ENCODE measurements at regions not wholly inside any gene's neighbourhood (a gene's known extent, or its start where the extent isn't known, plus 50 kb on each side); places are given as distances from the start of the nearest gene placed in this dataset.

DNA sequence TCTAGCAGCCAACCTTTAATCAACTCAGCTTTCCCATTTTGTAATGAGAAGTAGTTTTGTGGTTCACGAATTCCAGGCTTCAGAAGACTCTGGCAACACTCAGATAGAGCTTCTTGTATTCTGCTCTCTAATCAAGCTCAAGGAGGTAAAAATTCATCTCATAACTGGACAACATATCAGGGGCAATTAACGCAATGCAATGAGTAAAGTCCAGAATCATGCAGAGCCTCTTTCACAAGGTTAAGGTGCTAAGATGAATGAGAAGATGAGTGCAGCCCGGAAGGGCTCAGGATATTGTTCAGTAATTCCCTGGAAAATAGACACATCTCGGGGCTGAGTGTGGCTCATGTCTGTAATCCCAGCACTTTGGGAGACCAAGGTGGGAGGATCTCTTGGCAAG is 527.7 kb downstream of the SOX11 start:
- no peaks in the 10 kb centered on the region for H3K4me1 ChIP-seq (ENCODE audit: control insufficient read depth in 2 of 2, insufficient read depth in 2 of 2, low read length in 2 of 2)
- no peaks in the 10 kb centered on the region for H3K36me3 ChIP-seq (ENCODE audit: control insufficient read depth in 2 of 2, insufficient read depth in 2 of 2, low read length in 2 of 2)
- H3K27ac ChIP-seq (ENCODE audit: low read depth in 2 of 2, low read length in 2 of 2) = no peak overlapping the region
- H3K4me3 ChIP-seq (ENCODE audit: low read length in 2 of 2) = no peak overlapping the region
- no peak overlapping the region for H3K9ac ChIP-seq (ENCODE audit: low read depth in 1 of 2, low read length in 2 of 2)
- H3K9me3 ChIP-seq (ENCODE audit: control insufficient read depth in 2 of 2, low read length in 2 of 2) = no peaks in the 10 kb centered on the region
- no peaks in the 10 kb centered on the region for H3K27me3 ChIP-seq (ENCODE audit: control insufficient read depth in 2 of 2, insufficient read depth in 2 of 2, low read length in 2 of 2)

DNA sequence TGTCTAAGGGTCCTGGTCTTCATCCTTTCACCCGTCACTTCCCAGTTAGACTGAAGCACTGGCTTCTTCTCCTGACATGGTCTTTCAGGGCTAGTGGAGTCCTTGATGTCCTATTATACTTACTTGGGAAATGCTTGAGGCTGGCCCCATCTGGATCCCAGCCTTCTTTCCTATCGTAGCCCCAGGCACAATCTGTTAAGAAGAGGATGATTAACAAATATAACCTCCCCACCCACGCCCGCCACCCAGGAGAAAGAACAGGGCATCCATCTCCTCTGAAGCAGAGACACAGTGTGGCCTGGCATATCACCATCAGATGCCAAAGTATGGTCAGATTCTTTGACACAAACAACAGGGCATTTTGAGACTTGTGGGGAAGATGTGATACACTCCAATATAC is 530.1 kb downstream of the SOX11 start:
- Histone ChIP-seq H3K4me3 (ENCODE audit: low read length in 2 of 2) (no peak overlapping the region), H3K4me1 (ENCODE audit: control insufficient read depth in 2 of 2, insufficient read depth in 2 of 2, low read length in 2 of 2) (no peaks in the 10 kb centered on the region), H3K27me3 (ENCODE audit: control insufficient read depth in 2 of 2, insufficient read depth in 2 of 2, low read length in 2 of 2) (no peaks in the 10 kb centered on the region), H3K9me3 (ENCODE audit: control insufficient read depth in 2 of 2, low read length in 2 of 2) (no peaks in the 10 kb centered on the region), H3K9ac (ENCODE audit: low read depth in 1 of 2, low read length in 2 of 2) (no peak overlapping the region), H3K27ac (ENCODE audit: low read depth in 2 of 2, low read length in 2 of 2) (no peak overlapping the region), H3K36me3 (ENCODE audit: control insufficient read depth in 2 of 2, insufficient read depth in 2 of 2, low read length in 2 of 2) (no peaks in the 10 kb centered on the region)

DNA sequence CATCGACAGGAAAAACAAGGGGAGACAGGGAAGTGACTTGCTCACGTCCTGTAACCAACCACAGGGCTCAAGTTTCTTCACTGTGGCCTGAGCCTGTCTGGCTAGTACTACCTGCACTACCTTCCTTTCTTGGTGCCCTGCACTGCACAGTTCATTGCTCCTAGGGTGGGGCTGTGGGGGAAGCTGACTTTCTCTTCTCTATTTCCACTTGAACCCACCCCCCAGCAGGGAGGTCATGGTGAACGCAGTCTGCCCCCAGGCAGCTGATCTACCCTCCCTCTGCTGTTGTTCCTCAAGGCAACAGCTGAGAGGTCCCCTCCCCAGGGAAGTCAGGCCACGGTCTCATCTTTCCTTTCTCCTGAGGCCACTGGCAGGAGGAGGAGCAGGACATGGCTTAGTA is 532.1 kb downstream of the SOX11 start:
- Histone ChIP-seq H3K4me1 (ENCODE audit: control insufficient read depth in 2 of 2, insufficient read depth in 2 of 2, low read length in 2 of 2) (no peaks in the 10 kb centered on the region), H3K4me3 (ENCODE audit: low read length in 2 of 2) (no peak overlapping the region), H3K27ac (ENCODE audit: low read depth in 2 of 2, low read length in 2 of 2) (no peak overlapping the region), H3K36me3 (ENCODE audit: control insufficient read depth in 2 of 2, insufficient read depth in 2 of 2, low read length in 2 of 2) (no peaks in the 10 kb centered on the region), H3K9ac (ENCODE audit: low read depth in 1 of 2, low read length in 2 of 2) (no peak overlapping the region), H3K9me3 (ENCODE audit: control insufficient read depth in 2 of 2, low read length in 2 of 2) (no peaks in the 10 kb centered on the region), H3K27me3 (ENCODE audit: control insufficient read depth in 2 of 2, insufficient read depth in 2 of 2, low read length in 2 of 2) (no peaks in the 10 kb centered on the region)

DNA sequence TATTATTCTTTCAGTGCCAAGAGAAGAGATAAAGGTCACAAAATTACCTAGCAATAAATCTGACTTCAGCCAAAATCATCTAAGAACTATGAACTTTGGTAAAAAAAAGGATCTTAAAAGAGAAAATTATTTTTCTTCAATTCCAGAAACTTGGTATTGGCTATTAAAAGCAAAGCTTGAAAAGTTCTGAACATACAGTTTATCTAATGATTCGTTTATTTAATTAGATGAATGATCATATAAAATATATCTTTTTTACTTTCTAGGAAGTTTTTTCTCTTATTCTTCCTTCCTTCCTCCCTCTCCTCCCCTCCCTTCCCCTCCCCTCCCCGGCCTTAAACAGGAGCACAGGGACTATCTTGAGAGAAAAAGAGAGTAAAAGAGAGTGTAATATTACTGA is 536.1 kb downstream of the SOX11 start:
- H3K9ac ChIP-seq (ENCODE audit: low read depth in 1 of 2, low read length in 2 of 2) = no peak overlapping the region
- no peaks in the 10 kb centered on the region for H3K27me3 ChIP-seq (ENCODE audit: control insufficient read depth in 2 of 2, insufficient read depth in 2 of 2, low read length in 2 of 2)
- no peaks in the 10 kb centered on the region for H3K36me3 ChIP-seq (ENCODE audit: control insufficient read depth in 2 of 2, insufficient read depth in 2 of 2, low read length in 2 of 2)
- no peak overlapping the region for H3K4me3 ChIP-seq (ENCODE audit: low read length in 2 of 2)
- no peaks in the 10 kb centered on the region for H3K4me1 ChIP-seq (ENCODE audit: control insufficient read depth in 2 of 2, insufficient read depth in 2 of 2, low read length in 2 of 2)
- no peak overlapping the region for H3K27ac ChIP-seq (ENCODE audit: low read depth in 2 of 2, low read length in 2 of 2)
- H3K9me3 ChIP-seq (ENCODE audit: control insufficient read depth in 2 of 2, low read length in 2 of 2) = no peaks in the 10 kb centered on the region

DNA sequence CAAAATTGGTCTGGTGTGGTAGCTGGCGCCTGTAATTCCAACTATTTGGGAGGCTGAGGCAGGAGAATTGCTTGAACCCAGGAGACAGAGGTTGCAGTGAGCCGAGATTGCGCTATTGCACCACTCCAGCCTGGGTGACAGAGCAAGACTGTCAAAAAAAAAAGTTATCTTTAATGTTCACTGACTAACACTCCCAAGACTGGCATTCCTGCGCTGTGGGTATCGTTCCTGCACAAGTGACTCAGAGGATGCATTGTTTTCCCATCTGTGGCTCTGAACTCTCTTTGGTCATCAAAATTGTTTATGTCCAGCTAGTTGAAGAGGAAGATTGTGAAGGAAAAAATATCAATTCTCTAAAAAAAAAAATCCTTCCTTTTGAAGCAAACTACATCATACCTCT is 539.0 kb downstream of the SOX11 start:
- Histone ChIP-seq H3K27ac (ENCODE audit: low read depth in 2 of 2, low read length in 2 of 2) (no peak overlapping the region), H3K9ac (ENCODE audit: low read depth in 1 of 2, low read length in 2 of 2) (no peak overlapping the region), H3K27me3 (ENCODE audit: control insufficient read depth in 2 of 2, insufficient read depth in 2 of 2, low read length in 2 of 2) (no peaks in the 10 kb centered on the region), H3K9me3 (ENCODE audit: control insufficient read depth in 2 of 2, low read length in 2 of 2) (no peaks in the 10 kb centered on the region), H3K4me3 (ENCODE audit: low read length in 2 of 2) (no peak overlapping the region), H3K36me3 (ENCODE audit: control insufficient read depth in 2 of 2, insufficient read depth in 2 of 2, low read length in 2 of 2) (no peaks in the 10 kb centered on the region), H3K4me1 (ENCODE audit: control insufficient read depth in 2 of 2, insufficient read depth in 2 of 2, low read length in 2 of 2) (no peaks in the 10 kb centered on the region)

DNA sequence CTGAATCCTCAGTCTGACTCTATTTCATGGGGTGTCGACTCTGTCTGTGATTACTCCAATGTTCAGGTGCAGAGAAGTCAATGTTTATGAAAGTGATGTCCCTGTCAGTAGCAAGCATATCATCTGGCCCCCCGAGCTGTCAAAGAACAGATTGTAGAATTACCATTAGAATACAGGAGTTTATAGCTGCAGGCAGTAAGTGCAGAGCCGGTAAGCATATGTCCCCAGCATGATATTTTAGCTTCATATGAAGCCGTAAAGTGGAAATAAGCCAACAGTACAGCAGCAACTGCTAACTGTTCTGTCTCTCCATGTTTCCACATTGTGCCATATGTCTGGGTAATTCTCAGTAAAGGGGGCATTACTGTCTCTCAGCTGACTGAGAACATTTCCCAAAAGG is 541.8 kb downstream of the SOX11 start:
- no peak overlapping the region for H3K27ac ChIP-seq (ENCODE audit: low read depth in 2 of 2, low read length in 2 of 2)
- no peak overlapping the region for H3K9ac ChIP-seq (ENCODE audit: low read depth in 1 of 2, low read length in 2 of 2)
- no peaks in the 10 kb centered on the region for H3K27me3 ChIP-seq (ENCODE audit: control insufficient read depth in 2 of 2, insufficient read depth in 2 of 2, low read length in 2 of 2)
- H3K36me3 ChIP-seq (ENCODE audit: control insufficient read depth in 2 of 2, insufficient read depth in 2 of 2, low read length in 2 of 2) = no peaks in the 10 kb centered on the region
- H3K4me3 ChIP-seq (ENCODE audit: low read length in 2 of 2) = no peak overlapping the region
- H3K9me3 ChIP-seq (ENCODE audit: control insufficient read depth in 2 of 2, low read length in 2 of 2) = no peaks in the 10 kb centered on the region
- no peaks in the 10 kb centered on the region for H3K4me1 ChIP-seq (ENCODE audit: control insufficient read depth in 2 of 2, insufficient read depth in 2 of 2, low read length in 2 of 2)

DNA sequence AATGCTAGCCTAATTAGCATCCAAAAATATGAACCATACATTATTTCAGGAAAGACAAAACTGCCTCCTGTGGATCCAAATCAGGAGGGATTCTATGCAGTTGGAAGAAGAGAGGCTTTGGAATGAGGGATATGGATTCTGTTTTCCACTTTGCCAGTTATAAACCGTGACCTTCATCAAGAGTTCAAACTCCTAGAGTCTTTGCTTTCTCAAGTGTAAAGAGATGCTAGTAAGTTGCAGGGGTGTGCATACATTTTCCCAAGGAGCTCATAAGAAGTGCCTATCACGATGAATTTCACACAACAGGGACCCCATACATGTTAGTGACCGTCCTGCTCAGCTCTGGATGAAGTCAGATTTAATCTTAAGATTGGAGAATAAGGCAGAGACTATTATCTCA is 542.5 kb downstream of the SOX11 start:
- Histone ChIP-seq H3K4me1 (ENCODE audit: control insufficient read depth in 2 of 2, insufficient read depth in 2 of 2, low read length in 2 of 2) (no peaks in the 10 kb centered on the region), H3K9me3 (ENCODE audit: control insufficient read depth in 2 of 2, low read length in 2 of 2) (no peaks in the 10 kb centered on the region)

DNA sequence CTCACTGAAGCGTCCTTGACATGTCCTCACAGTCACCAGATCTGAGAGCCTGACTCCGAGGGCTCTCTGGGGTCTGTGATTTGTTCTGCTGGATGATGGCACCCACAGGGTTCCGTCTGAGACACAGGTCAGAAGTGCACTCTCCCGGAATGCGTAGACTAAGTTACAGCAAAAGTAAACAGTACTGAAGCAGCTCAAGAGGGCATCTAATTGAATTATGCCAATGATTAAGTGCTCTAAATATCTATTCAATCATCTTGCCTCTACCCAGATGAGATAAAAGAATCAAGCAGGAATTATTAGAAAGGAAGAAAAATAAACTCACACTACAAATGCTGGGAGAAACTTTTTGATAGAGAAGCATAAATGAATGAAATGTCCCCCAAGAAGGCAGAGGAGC is 544.1 kb downstream of the SOX11 start:
- H3K4me3 ChIP-seq (ENCODE audit: low read length in 2 of 2) = no peak overlapping the region
- H3K9ac ChIP-seq (ENCODE audit: low read depth in 1 of 2, low read length in 2 of 2) = no peak overlapping the region
- H3K27me3 ChIP-seq (ENCODE audit: control insufficient read depth in 2 of 2, insufficient read depth in 2 of 2, low read length in 2 of 2) = no peaks in the 10 kb centered on the region
- H3K36me3 ChIP-seq (ENCODE audit: control insufficient read depth in 2 of 2, insufficient read depth in 2 of 2, low read length in 2 of 2) = no peaks in the 10 kb centered on the region
- no peaks in the 10 kb centered on the region for H3K9me3 ChIP-seq (ENCODE audit: control insufficient read depth in 2 of 2, low read length in 2 of 2)
- no peaks in the 10 kb centered on the region for H3K4me1 ChIP-seq (ENCODE audit: control insufficient read depth in 2 of 2, insufficient read depth in 2 of 2, low read length in 2 of 2)
- H3K27ac ChIP-seq (ENCODE audit: low read depth in 2 of 2, low read length in 2 of 2) = no peak overlapping the region

More for the DNA sequence above, 542.5 kb downstream of the SOX11 start:
- Histone ChIP-seq H3K27ac (ENCODE audit: low read depth in 2 of 2, low read length in 2 of 2) (no peak overlapping the region), H3K36me3 (ENCODE audit: control insufficient read depth in 2 of 2, insufficient read depth in 2 of 2, low read length in 2 of 2) (no peaks in the 10 kb centered on the region), H3K27me3 (ENCODE audit: control insufficient read depth in 2 of 2, insufficient read depth in 2 of 2, low read length in 2 of 2) (no peaks in the 10 kb centered on the region), H3K4me3 (ENCODE audit: low read length in 2 of 2) (no peak overlapping the region), H3K9ac (ENCODE audit: low read depth in 1 of 2, low read length in 2 of 2) (no peak overlapping the region)

DNA sequence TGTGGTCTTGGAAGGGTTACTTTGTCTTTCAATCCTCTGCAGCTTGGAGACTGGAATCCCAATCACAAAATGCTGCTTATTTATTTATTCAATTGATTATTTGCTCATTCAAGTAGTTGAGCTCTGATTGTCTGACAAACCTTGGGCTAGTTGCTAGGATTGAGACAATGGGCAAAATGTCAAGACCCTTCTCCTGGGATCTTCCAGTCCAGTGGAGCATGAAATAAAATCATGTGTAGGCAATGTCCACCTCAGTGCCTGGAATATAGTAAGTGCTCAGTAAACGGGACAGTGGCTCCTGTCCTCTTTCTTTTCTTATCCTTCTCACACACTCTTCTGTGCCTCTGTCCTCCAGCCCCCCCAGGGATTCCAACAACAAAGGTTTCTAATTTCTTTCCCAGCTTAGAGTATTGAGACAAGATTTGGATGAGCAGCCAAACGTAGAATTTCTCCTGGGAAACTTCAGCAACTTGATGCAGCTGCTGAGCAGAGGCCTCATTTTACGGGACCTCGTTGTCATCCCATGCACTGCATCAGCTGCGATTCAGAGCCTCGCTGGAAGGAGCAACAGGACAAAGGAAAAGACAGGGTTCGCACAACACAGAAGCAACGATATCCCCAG is 545.0 kb downstream of the SOX11 start:
- H3K27me3 ChIP-seq (ENCODE audit: control insufficient read depth in 2 of 2, insufficient read depth in 2 of 2, low read length in 2 of 2) = no peaks in the 10 kb centered on the region
- H3K36me3 ChIP-seq (ENCODE audit: control insufficient read depth in 2 of 2, insufficient read depth in 2 of 2, low read length in 2 of 2) = no peaks in the 10 kb centered on the region
- H3K9ac ChIP-seq (ENCODE audit: low read depth in 1 of 2, low read length in 2 of 2) = no peak overlapping the region
- H3K4me1 ChIP-seq (ENCODE audit: control insufficient read depth in 2 of 2, insufficient read depth in 2 of 2, low read length in 2 of 2) = no peaks in the 10 kb centered on the region
- no peak overlapping the region for H3K4me3 ChIP-seq (ENCODE audit: low read length in 2 of 2)
- no peaks in the 10 kb centered on the region for H3K9me3 ChIP-seq (ENCODE audit: control insufficient read depth in 2 of 2, low read length in 2 of 2)
- H3K27ac ChIP-seq (ENCODE audit: low read depth in 2 of 2, low read length in 2 of 2) = no peak overlapping the region

DNA sequence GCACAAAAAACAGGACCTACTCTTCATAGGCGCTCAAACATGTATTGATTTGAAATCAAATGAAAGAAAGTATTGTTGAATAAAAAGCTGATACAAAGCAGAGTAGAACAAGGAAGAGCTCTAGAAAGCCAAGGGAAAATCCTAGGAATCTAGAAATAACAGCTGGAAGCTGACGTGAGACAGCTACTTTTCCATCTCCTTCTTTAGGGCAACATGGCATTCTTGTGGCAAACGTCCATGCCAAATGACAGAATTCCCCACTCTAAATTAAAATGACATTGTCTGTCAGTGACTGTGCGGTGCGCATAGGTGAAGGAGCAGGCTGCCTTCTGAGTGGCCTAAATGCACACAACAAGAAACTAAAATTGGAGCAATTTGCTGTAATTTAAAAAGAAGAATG is 557.4 kb downstream of the SOX11 start:
- Histone ChIP-seq H3K27ac (ENCODE audit: low read depth in 2 of 2, low read length in 2 of 2) (no peak overlapping the region), H3K4me1 (ENCODE audit: control insufficient read depth in 2 of 2, insufficient read depth in 2 of 2, low read length in 2 of 2) (no peaks in the 10 kb centered on the region), H3K36me3 (ENCODE audit: control insufficient read depth in 2 of 2, insufficient read depth in 2 of 2, low read length in 2 of 2) (no peaks in the 10 kb centered on the region), H3K4me3 (ENCODE audit: low read length in 2 of 2) (no peak overlapping the region), H3K27me3 (ENCODE audit: control insufficient read depth in 2 of 2, insufficient read depth in 2 of 2, low read length in 2 of 2) (no peaks in the 10 kb centered on the region), H3K9me3 (ENCODE audit: control insufficient read depth in 2 of 2, low read length in 2 of 2) (no peaks in the 10 kb centered on the region), H3K9ac (ENCODE audit: low read depth in 1 of 2, low read length in 2 of 2) (no peak overlapping the region)

DNA sequence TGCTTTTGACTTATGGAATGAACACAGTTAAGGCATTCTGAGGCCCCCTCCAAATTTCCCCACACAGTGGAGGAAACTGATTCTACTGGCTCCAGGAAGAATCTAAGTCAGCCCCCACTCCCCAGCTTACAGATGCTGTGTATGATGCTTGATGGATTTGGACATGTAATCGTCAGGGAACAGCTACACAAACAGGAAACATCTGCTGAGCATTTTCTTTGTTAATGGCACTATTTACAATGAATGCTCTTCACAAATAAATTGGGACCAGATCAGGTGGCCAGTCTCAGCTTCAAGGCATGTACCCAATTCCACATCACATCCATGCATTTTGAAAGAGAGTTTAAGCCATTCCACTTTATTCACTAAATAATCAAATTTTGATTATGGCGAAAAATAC is 562.3 kb downstream of the SOX11 start:
- Histone ChIP-seq H3K4me1 (ENCODE audit: control insufficient read depth in 2 of 2, insufficient read depth in 2 of 2, low read length in 2 of 2) (no peaks in the 10 kb centered on the region), H3K9ac (ENCODE audit: low read depth in 1 of 2, low read length in 2 of 2) (no peak overlapping the region), H3K4me3 (ENCODE audit: low read length in 2 of 2) (no peak overlapping the region), H3K36me3 (ENCODE audit: control insufficient read depth in 2 of 2, insufficient read depth in 2 of 2, low read length in 2 of 2) (no peaks in the 10 kb centered on the region), H3K9me3 (ENCODE audit: control insufficient read depth in 2 of 2, low read length in 2 of 2) (no peaks in the 10 kb centered on the region), H3K27me3 (ENCODE audit: control insufficient read depth in 2 of 2, insufficient read depth in 2 of 2, low read length in 2 of 2) (no peaks in the 10 kb centered on the region), H3K27ac (ENCODE audit: low read depth in 2 of 2, low read length in 2 of 2) (no peak overlapping the region)
